GM06990 (cell line): ENCODE measurements at regions not wholly inside any gene's neighbourhood (a gene's known extent, or its start where the extent isn't known, plus 50 kb on each side); places are given as distances from the start of the nearest gene placed in this dataset.
"Not testable (repeated sequence)": the region's sequence is repeated elsewhere in the genome, so short reads cannot be mapped to it uniquely, and the experiment has no call there.

Source experiments
- DNase-seq: peaks from one replicate; pipeline ENCODE4 v3.0.0-alpha.2; 2011; ENCODE audit not compliant: insufficient read length; ENCODE audit errors: extremely low read depth
- H3K27me3 ChIP-seq: replicated peaks from 2 replicates; pipeline ENCODE4 v1.6.0; 2011; ENCODE audit warnings: low read length; ENCODE audit not compliant: control insufficient read depth, insufficient read depth
- H3K36me3 ChIP-seq: 2 replicates; pipeline ENCODE4 v1.5.1; 2011; ENCODE audit warnings: low read length; ENCODE audit not compliant: control insufficient read depth, insufficient read depth
- H3K4me3 ChIP-seq: replicated peaks from 2 replicates; pipeline ENCODE4 v1.5.1; 2011; ENCODE audit warnings: low read depth, mild to moderate bottlenecking, control low read depth, low read length
- CTCF ChIP-seq: IDR thresholded peaks from 2 replicates; pipeline ENCODE4 v1.5.1; 2011; ENCODE audit warnings: low read length, control low read depth, mild to moderate bottlenecking, inconsistent platforms; ENCODE audit not compliant: insufficient read depth, poor library complexity, severe bottlenecking

GRCh38 chr2:41334159-41334558, 713.7 kb upstream of the PKDCC start:
- H3K27me3 ChIP-seq: no peaks in the 10 kb centered on the region
- TF ChIP-seq CTCF: no peak
- DNase-seq: no peak
- H3K4me3 ChIP-seq: no peak overlapping the region
- no peaks in the 10 kb centered on the region for H3K36me3 ChIP-seq

- H3K27me3 ChIP-seq, DNase-seq, H3K4me3 ChIP-seq, H3K36me3 ChIP-seq: not testable (repeated sequence)
These were observed 712.2 kb upstream of the PKDCC start for GRCh38 chr2:41335573-41335972.

- no peak for TF ChIP-seq CTCF
- no peak for DNase-seq
- Histone ChIP-seq H3K36me3 (no peaks in the 10 kb centered on the region), H3K27me3 (no peaks in the 10 kb centered on the region), H3K4me3 (no peak overlapping the region)
These were observed 709.9 kb upstream of the PKDCC start for GRCh38 chr2:41337956-41338355.

- no peaks in the 10 kb centered on the region for H3K27me3 ChIP-seq
- H3K36me3 ChIP-seq: no peaks in the 10 kb centered on the region
- no peak overlapping the region for H3K4me3 ChIP-seq
- TF ChIP-seq CTCF: no peak
- no peak for DNase-seq
These were observed 703.3 kb upstream of the PKDCC start for GRCh38 chr2:41344529-41344928.

GRCh38 chr2:41353060-41353459, 694.8 kb upstream of the PKDCC start:
- TF ChIP-seq CTCF: no peak
- Histone ChIP-seq H3K27me3 (no peaks in the 10 kb centered on the region), H3K36me3 (no peaks in the 10 kb centered on the region), H3K4me3 (no peak overlapping the region)
- no peak for DNase-seq

- H3K36me3 ChIP-seq: no peaks in the 10 kb centered on the region
- no peaks in the 10 kb centered on the region for H3K27me3 ChIP-seq
- no peak overlapping the region for H3K4me3 ChIP-seq
- no peak for TF ChIP-seq CTCF
- no peak for DNase-seq
These were observed 692.0 kb upstream of the PKDCC start for GRCh38 chr2:41355794-41356193.

GRCh38 chr2:41364842-41365241, 683.0 kb upstream of the PKDCC start:
- no peak for DNase-seq
- no peak for TF ChIP-seq CTCF
- H3K4me3 ChIP-seq: no peak overlapping the region
- H3K36me3 ChIP-seq: no peaks in the 10 kb centered on the region
- no peaks in the 10 kb centered on the region for H3K27me3 ChIP-seq
